ENCODE measurements at regions not wholly inside any gene's neighbourhood (a gene's known extent, or its start where the extent isn't known, plus 50 kb on each side); places are given as distances from the start of the nearest gene placed in this dataset.

DNA sequence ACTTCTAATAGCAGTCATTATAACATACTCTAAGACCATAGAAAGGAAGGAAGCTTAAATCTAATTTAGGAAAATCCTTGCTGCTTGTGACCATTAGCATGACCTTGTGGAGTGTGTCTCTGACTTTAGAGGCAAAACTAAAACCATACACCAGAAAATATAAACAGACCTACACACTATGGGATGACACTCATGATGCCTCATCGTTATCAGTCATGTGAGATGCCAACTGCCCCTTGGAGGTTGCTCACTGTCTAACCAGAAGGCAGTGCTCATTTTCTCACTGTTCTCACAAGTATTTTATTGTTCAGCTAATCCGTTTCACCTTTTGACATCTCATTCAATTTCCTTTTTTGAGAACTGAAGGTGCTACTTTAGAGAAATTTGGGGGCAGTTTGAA is 376.9 kb downstream of the RND3 start:
- H3K27me3 ChIP-seq: no peaks in the 10 kb centered on the region
- no peak for DNase-seq
- no peaks in the 10 kb centered on the region for H3K9me3 ChIP-seq
- intact Hi-C loops (cut with DNase I; ENCODE audit: low total_unique reads): no loop called here
- no peak for TF ChIP-seq EP300 (IDR thresholded peaks at IDR 0.05)
- TF ChIP-seq POLR2AphosphoS5 (IDR thresholded peaks at IDR 0.05): no peak
- TF ChIP-seq, protein P1, sequence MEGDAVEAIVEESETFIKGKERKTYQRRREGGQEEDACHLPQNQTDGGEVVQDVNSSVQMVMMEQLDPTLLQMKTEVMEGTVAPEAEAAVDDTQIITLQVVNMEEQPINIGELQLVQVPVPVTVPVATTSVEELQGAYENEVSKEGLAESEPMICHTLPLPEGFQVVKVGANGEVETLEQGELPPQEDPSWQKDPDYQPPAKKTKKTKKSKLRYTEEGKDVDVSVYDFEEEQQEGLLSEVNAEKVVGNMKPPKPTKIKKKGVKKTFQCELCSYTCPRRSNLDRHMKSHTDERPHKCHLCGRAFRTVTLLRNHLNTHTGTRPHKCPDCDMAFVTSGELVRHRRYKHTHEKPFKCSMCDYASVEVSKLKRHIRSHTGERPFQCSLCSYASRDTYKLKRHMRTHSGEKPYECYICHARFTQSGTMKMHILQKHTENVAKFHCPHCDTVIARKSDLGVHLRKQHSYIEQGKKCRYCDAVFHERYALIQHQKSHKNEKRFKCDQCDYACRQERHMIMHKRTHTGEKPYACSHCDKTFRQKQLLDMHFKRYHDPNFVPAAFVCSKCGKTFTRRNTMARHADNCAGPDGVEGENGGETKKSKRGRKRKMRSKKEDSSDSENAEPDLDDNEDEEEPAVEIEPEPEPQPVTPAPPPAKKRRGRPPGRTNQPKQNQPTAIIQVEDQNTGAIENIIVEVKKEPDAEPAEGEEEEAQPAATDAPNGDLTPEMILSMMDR (IDR thresholded peaks at IDR 0.05): no peak
- no peak for TF ChIP-seq POLR2A (IDR thresholded peaks at IDR 0.05)
- H3K27ac ChIP-seq: no peak overlapping the region
- H3K4me1 ChIP-seq: no peaks in the 10 kb centered on the region
- WGBS, 5 donors: 65 to 86% (median 81%) methylated on average over 2 of the region's 2 CpGs
- H3K36me3 ChIP-seq: no peaks in the 10 kb centered on the region
- H3K4me3 ChIP-seq: no peak overlapping the region

DNA sequence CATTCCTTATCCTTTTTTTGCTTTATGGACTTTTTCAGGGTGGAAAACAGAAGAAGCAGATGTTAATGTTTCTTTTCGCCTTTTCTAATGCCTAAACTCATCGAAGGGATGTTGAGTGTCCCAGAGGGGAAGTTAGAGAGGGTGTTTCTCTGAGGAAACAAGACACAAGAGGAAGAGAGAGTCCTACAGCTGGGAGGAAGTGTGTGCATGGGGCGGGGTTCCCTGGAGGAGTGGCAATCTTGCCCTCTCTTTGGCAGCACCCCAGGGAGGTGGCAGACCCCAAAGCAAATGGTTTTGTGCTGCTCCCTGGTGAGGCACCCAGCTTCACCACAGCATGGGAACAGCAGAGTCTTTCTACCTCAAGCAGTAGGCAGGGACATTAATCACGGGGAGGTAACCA is 377.6 kb downstream of the RND3 start:
- no peak overlapping the region for H3K4me3 ChIP-seq
- H3K4me1 ChIP-seq: no peaks in the 10 kb centered on the region
- H3K36me3 ChIP-seq: no peaks in the 10 kb centered on the region
- no peaks in the 10 kb centered on the region for H3K27me3 ChIP-seq
- no peak overlapping the region for H3K27ac ChIP-seq
- TF ChIP-seq, protein P1 (IDR thresholded peaks at IDR 0.05): no peak
- no peak for DNase-seq
- WGBS, 5 donors: 74 to 85% (median 79%) methylated on average over 4 of the region's 4 CpGs
- no peaks in the 10 kb centered on the region for H3K9me3 ChIP-seq
- intact Hi-C loops (cut with DNase I; ENCODE audit: low total_unique reads): no loop called here

DNA sequence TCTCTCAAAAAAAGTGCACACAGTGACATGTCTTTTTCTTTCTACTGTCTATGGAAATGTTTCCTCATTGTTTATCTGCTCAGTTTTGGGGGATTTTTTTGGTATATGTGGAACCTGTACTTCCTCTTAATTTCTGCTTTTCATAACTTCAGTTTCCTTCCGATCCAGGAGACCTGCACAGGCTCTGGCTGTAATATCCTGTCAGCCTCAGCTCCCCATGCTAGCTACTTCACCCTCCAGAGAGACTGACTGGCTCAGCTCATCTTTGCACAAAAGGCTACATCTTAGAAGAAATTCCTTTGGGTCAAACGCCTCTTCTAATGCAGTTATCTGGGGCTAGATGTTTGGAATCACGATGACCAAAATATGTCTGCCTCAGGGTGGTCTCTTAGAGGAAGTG is 378.4 kb downstream of the RND3 start:
- H3K27ac ChIP-seq: no peak overlapping the region
- no peaks in the 10 kb centered on the region for H3K9me3 ChIP-seq
- 73 to 83% (median 80%) methylated on average over 3 of the region's 3 CpGs for WGBS, 5 donors
- H3K36me3 ChIP-seq: no peaks in the 10 kb centered on the region
- no peak for DNase-seq
- H3K4me3 ChIP-seq: no peak overlapping the region
- TF ChIP-seq POLR2A (IDR thresholded peaks at IDR 0.05): no peak
- no peak for TF ChIP-seq EP300 (IDR thresholded peaks at IDR 0.05)
- TF ChIP-seq, protein P1 (IDR thresholded peaks at IDR 0.05): no peak
- no peak for TF ChIP-seq POLR2AphosphoS5 (IDR thresholded peaks at IDR 0.05)
- H3K4me1 ChIP-seq: no peaks in the 10 kb centered on the region
- H3K27me3 ChIP-seq: no peaks in the 10 kb centered on the region
- intact Hi-C loops (cut with DNase I; ENCODE audit: low total_unique reads): no loop called here

DNA sequence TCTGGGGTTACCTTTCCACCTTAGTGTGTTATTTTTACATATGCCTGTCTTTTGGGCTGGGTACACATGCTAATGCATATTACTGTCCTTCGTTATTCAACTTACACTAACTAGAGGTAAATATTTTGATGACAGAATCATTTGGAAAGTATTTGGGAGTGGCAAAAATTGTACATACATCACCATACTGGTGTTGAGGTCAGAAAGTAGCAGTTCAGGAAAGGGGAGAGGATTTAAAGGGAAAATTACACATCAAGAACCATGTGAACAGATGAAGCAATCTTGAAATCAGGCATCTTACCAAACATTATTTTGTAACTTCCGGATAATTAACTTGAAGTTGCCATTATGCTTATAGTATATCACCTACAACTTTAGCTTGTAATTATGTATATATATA is 379.7 kb downstream of the RND3 start:
- no peak for DNase-seq
- Histone ChIP-seq H3K4me3 (no peak overlapping the region), H3K27me3 (no peaks in the 10 kb centered on the region), H3K36me3 (no peaks in the 10 kb centered on the region), H3K27ac (no peak overlapping the region), H3K4me1 (no peaks in the 10 kb centered on the region), H3K9me3 (no peaks in the 10 kb centered on the region)
- WGBS, 5 donors: 79 to 84% (median 82%) methylated on average over 2 of the region's 2 CpGs
- TF ChIP-seq, protein P1 (IDR thresholded peaks at IDR 0.05): no peak
- TF ChIP-seq POLR2AphosphoS5 (IDR thresholded peaks at IDR 0.05) (no peak), POLR2A (IDR thresholded peaks at IDR 0.05) (no peak), EP300 (IDR thresholded peaks at IDR 0.05) (no peak)
- intact Hi-C loops (cut with DNase I; ENCODE audit: low total_unique reads): no loop called here

DNA sequence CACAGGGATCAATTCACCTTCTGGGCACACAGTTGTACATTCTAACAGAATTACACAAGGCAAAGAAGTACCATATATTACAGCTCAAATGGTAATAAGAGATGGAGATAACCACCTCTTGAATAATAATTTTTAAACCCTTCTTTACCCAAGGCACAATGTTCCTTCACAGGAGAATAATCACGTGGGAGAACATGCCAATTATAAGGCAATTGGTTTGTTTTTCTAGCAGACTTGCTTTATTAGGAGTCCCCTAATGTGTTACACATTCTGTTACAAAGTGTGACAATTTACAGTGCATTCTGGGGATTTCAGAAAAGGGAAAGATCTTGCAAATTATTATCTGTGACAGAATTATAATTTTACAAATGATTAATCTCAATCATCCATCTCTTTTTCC is 380.3 kb downstream of the RND3 start:
- Histone ChIP-seq H3K27ac (no peak overlapping the region), H3K36me3 (no peaks in the 10 kb centered on the region), H3K9me3 (no peaks in the 10 kb centered on the region), H3K4me3 (no peak overlapping the region), H3K27me3 (no peaks in the 10 kb centered on the region), H3K4me1 (no peaks in the 10 kb centered on the region)
- intact Hi-C loops (cut with DNase I; ENCODE audit: low total_unique reads): no loop called here
- 33 to 59% (median 56%) methylated on average over 1 of the region's 1 CpG for WGBS, 5 donors
- TF ChIP-seq POLR2AphosphoS5 (IDR thresholded peaks at IDR 0.05) (no peak), POLR2A (IDR thresholded peaks at IDR 0.05) (no peak), EP300 (IDR thresholded peaks at IDR 0.05) (no peak)
- TF ChIP-seq, protein P1 (IDR thresholded peaks at IDR 0.05): no peak
- DNase-seq: no peak

Data from stomach (tissue), 8 donors.